Gastroesophageal sphincter (tissue), 4 donors: ENCODE measurements at regions not wholly inside any gene's neighbourhood (a gene's known extent, or its start where the extent isn't known, plus 50 kb on each side); places are given as distances from the start of the nearest gene placed in this dataset.

Experiments used
- ATAC-seq: fragments of 150-250 bp; one replicate; pipeline ENCODE4 v1.9.1; 2016; ENCODE audit warnings: mild to moderate bottlenecking, moderate library complexity
- H3K27ac ChIP-seq, 4 donors: fragments of 200-600 bp; sonication (generic) in 3 of 4; 1 replicate in 3 of 4; 2 replicates in 1 of 4; pipeline ENCODE4 v1.5.1; 2016 to 2019
- H3K27me3 ChIP-seq: fragments of 200-600 bp; sonication (generic); one replicate; pipeline ENCODE4 v1.5.1; 2019
- H3K36me3 ChIP-seq, 2 donors: fragments of 200-600 bp; sonication (generic); one replicate each; pipeline ENCODE4 v1.5.1; 2019; ENCODE audit warnings: control low read depth in 1 of 2
- H3K4me1 ChIP-seq, 3 donors: fragments of 200-600 bp; sonication (generic); 1 replicate in 2 of 3; 2 replicates in 1 of 3; pipeline ENCODE4 v1.5.1; 2016 to 2019; ENCODE audit warnings: control low read depth in 2 of 3
- H3K4me3 ChIP-seq, 2 donors: fragments of 200-600 bp; sonication (generic); one replicate each; pipeline ENCODE4 v1.5.1; 2019; ENCODE audit warnings: mild to moderate bottlenecking in 1 of 2, moderate library complexity in 1 of 2
- H3K9me3 ChIP-seq, 3 donors: fragments of 200-600 bp; sonication (generic); one replicate each; pipeline ENCODE4 v1.5.1; 2017 to 2019; ENCODE audit warnings: control low read depth in 2 of 3
- EP300 ChIP-seq: sonication (generic); formaldehyde crosslinking; IDR thresholded peaks from one replicate; pipeline ENCODE4 v1.6.1; 2017; ENCODE audit warnings: antibody characterized with exemption, mild to moderate bottlenecking
- POLR2A ChIP-seq, 2 donors: fragments of 450-650 bp; IDR thresholded peaks; one replicate each; pipeline ENCODE4 v1.6.1; 2017; ENCODE audit warnings: antibody characterized with exemption in 2 of 2, mild to moderate bottlenecking in 2 of 2, moderate library complexity in 1 of 2
- POLR2AphosphoS5 ChIP-seq: sonication (generic); formaldehyde crosslinking; IDR thresholded peaks from one replicate; pipeline ENCODE4 v1.6.1; 2017; ENCODE audit warnings: antibody characterized with exemption
- WGBS, 2 donors: methylation state at CpG; one replicate each; pipeline ENCODE4 v1.1.5; 2018; ENCODE audit warnings: low coverage in 1 of 2; 5-methylcytosine and 5-hydroxymethylcytosine counted together
- TF ChIP-seq, protein P1 (sequence below), 4 experiments: fragments of 200-600 bp in 2 of 4; fragments of 450-650 bp in 2 of 4; sonication (generic) in 1 of 4; IDR thresholded peaks; one replicate each; pipeline ENCODE4 v1.5.1; 2017 to 2019; ENCODE audit warnings: antibody characterized with exemption in 4 of 4, mild to moderate bottlenecking in 2 of 4, moderate library complexity in 2 of 4

DNA sequence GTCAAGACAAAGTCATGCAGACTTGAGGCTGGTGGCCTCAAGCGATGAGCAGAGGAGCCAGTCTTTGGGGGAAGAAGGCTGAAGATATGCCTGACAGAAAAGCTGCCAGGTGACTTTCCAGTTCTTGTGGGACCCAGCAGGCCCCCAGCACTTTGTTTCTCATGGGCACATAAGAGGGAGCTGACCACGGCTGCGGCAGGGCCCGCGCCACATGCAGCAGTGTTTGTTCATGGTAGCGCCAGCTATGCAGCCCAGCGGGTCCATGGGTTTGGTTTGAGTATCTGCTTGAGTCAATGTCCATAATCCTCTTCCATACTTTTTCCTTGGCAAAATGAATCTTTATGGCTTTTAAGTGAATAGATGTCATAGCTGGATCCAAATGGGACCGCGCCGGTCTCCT, 91.0 kb upstream of the LY86 start:
- no peak overlapping the region for H3K27ac ChIP-seq
- no peak for ATAC-seq
- no peaks in the 10 kb centered on the region for H3K4me1 ChIP-seq
- H3K36me3 ChIP-seq, result no peaks in the 10 kb centered on the region
- H3K4me3 ChIP-seq, result no peak overlapping the region
- no peaks in the 10 kb centered on the region for H3K27me3 ChIP-seq
- WGBS, 2 donors, result 92 to 100% methylated on average over 2 to 10 of the region's 10 CpGs
- H3K9me3 ChIP-seq, result no peaks in the 10 kb centered on the region
- no peak for TF ChIP-seq POLR2AphosphoS5
- no peak for TF ChIP-seq POLR2A (IDR thresholded peaks at IDR 0.05)
- TF ChIP-seq, protein P1, sequence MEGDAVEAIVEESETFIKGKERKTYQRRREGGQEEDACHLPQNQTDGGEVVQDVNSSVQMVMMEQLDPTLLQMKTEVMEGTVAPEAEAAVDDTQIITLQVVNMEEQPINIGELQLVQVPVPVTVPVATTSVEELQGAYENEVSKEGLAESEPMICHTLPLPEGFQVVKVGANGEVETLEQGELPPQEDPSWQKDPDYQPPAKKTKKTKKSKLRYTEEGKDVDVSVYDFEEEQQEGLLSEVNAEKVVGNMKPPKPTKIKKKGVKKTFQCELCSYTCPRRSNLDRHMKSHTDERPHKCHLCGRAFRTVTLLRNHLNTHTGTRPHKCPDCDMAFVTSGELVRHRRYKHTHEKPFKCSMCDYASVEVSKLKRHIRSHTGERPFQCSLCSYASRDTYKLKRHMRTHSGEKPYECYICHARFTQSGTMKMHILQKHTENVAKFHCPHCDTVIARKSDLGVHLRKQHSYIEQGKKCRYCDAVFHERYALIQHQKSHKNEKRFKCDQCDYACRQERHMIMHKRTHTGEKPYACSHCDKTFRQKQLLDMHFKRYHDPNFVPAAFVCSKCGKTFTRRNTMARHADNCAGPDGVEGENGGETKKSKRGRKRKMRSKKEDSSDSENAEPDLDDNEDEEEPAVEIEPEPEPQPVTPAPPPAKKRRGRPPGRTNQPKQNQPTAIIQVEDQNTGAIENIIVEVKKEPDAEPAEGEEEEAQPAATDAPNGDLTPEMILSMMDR (IDR thresholded peaks at IDR 0.05), result no peak
- no peak for TF ChIP-seq EP300

- Histone ChIP-seq H3K9me3 (no peaks in the 10 kb centered on the region), H3K27me3 (no peaks in the 10 kb centered on the region), H3K4me3 (no peak overlapping the region), H3K36me3 (no peaks in the 10 kb centered on the region), H3K4me1 (no peaks in the 10 kb centered on the region), H3K27ac (no peak overlapping the region)
- TF ChIP-seq POLR2AphosphoS5 (no peak), EP300 (no peak), POLR2A (IDR thresholded peaks at IDR 0.05) (no peak)
- ATAC-seq, result no peak
- 67% methylated on average over 1 of the region's 1 CpG; no CpG with 5 or more reads in 1 of the 2 donors for WGBS, 2 donors
Measured at GRCh38 chr6:6497976-6498375, 90.5 kb upstream of the LY86 start.

- Histone ChIP-seq H3K4me3 (no peak overlapping the region), H3K36me3 (no peaks in the 10 kb centered on the region), H3K9me3 (peaks cover 0 to 10% (median 0%) of the 10 kb centered on the region in 3 donors), H3K4me1 (no peaks in the 10 kb centered on the region), H3K27ac (no peak overlapping the region), H3K27me3 (no peaks in the 10 kb centered on the region)
- no peak for ATAC-seq
- WGBS, 2 donors, result 74 to 78% methylated on average over 7 of the region's 7 CpGs
- TF ChIP-seq EP300 (no peak), POLR2A (IDR thresholded peaks at IDR 0.05) (no peak), POLR2AphosphoS5 (no peak)
- TF ChIP-seq, protein P1 (IDR thresholded peaks at IDR 0.05), result no peak
Measured at GRCh38 chr6:6503191-6503590, 85.3 kb upstream of the LY86 start.

GRCh38 chr6:6505111-6505510, 83.4 kb upstream of the LY86 start:
- TF ChIP-seq POLR2A (IDR thresholded peaks at IDR 0.05) (no peak), EP300 (no peak), POLR2AphosphoS5 (no peak)
- TF ChIP-seq, protein P1 (IDR thresholded peaks at IDR 0.05), result no peak
- no peaks in the 10 kb centered on the region for H3K36me3 ChIP-seq
- no peaks in the 10 kb centered on the region for H3K4me1 ChIP-seq
- no peak overlapping the region for H3K27ac ChIP-seq
- 44 to 67% methylated on average over 1 to 3 of the region's 3 CpGs for WGBS, 2 donors
- ATAC-seq, result no peak
- H3K4me3 ChIP-seq, result no peak overlapping the region
- peaks cover 0 to 14% (median 0%) of the 10 kb centered on the region in 3 donors for H3K9me3 ChIP-seq
- H3K27me3 ChIP-seq, result no peaks in the 10 kb centered on the region

GRCh38 chr6:6508643-6509042, 79.9 kb upstream of the LY86 start:
- Histone ChIP-seq H3K27ac (no peak overlapping the region), H3K27me3 (no peaks in the 10 kb centered on the region), H3K4me1 (no peaks in the 10 kb centered on the region), H3K4me3 (no peak overlapping the region), H3K9me3 (peaks cover 0 to 14% (median 0%) of the 10 kb centered on the region in 3 donors), H3K36me3 (no peaks in the 10 kb centered on the region)
- WGBS, 2 donors, result 64 to 74% methylated on average over 2 of the region's 2 CpGs
- ATAC-seq, result no peak
- TF ChIP-seq POLR2A (IDR thresholded peaks at IDR 0.05), result no peak
- TF ChIP-seq, protein P1 (IDR thresholded peaks at IDR 0.05), result no peak
- no peak for TF ChIP-seq POLR2AphosphoS5
- no peak for TF ChIP-seq EP300
